Inflammatory macrophage treated with lipopolysaccharide for 4 hours (primary cell): ENCODE measurements at regions not wholly inside any gene's neighbourhood (a gene's known extent, or its start where the extent isn't known, plus 50 kb on each side); places are given as distances from the start of the nearest gene placed in this dataset.
A peak's percentile ranks its signal among the peaks of the same experiment; 100 is the strongest.
"Not testable (repeated sequence)": the region's sequence is repeated elsewhere in the genome, so short reads cannot be mapped to it uniquely, and the experiment has no call there.

Experiments
- DNase-seq: peaks from one replicate; pipeline ENCODE4 v3.0.0-alpha.2; 2020

DNA sequence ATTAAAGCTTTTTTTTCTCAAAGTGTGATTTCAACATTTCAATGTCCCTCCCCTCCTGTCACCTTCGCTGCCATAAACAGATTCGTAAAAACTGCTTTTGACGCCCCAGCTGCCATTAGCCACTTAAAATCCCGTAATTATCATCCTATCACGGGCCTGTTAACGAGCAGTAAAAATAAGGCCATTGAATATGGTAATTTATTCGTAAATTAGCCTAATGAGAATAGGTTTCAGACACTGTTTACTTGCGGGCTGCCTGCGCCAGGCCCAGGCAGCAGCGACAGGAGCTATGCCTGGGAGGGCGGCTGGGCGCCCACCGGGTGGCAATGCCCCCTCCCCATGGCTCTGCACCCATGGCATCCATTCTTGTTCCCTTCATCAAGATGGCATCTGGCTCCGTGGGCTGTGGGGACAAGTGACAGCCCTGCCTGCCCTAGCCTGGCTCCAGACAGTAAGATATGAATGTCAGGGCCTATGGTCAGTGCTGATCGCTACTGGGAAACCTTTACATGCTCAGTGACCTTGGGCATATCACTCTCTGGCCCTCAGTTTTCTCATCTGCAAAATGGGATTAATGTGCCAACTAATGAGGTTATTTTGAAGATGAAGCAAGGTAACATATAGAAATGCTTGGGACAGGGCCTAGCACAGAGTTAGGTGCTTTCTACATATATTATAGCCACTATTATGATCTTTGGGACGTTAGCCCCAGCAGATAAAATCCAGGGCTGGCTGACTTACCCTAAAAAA is 500.8 kb downstream of the MN1 start:
- DNase-seq: no peak

DNA sequence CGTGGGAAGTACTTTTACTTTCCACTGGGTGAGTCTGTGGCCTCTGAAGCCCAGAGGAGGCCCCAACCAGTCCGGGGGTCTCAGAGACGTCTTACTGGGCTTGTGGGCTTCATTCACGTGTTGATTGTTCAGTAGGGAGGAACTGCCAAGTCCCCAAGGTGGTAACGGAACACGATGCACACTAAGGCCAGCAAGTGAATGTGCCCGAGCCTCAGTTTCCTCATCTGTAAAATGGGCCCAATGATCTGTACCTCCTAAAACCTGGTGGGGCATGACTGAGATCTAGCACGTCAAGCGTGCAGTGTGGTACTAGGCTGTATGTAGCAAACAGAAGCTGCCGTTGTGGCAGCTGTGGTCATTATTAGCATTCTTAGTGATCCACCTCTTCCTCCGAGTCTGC is 499.1 kb downstream of the MN1 start:
- no peak for DNase-seq

DNA sequence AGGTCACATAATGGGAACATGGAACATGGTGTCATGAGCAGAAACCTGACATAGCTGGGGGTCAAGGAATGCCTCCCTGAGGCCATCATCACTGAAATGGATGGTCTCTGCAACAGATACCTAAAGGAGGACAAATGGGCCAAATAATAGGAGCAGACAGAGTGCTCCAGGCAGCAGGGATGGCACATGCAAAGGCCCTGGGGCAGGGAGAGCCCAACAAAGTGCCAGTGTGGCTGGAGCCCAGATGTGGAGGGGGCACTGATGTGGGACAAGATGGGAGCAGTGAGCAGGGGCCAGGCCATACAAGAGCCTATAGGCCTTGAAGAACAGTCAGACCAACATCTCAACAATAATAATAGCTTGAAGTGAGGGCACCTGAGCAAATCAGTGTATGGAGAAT is 497.8 kb downstream of the MN1 start:
- DNase-seq: no peak

DNA sequence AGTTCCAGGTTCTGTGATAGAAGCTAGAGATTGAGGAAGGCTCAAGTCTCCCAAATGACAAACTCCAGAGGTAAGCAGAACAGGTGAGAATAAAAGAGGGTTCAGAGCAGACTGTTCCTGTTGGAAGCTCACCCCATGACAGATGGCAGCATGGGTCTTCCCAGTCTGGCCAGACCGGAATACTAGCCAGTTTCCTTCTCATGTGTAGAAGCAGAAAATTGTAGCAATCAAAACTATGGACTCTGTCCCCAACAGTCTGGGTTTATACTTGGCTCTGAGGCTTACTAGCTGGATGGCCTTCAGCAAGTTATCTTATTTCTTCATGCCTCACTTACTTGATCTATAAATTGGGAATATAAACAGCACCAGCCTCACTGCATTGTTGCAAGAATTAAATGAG is 494.8 kb downstream of the MN1 start:
- DNase-seq: no peak

DNA sequence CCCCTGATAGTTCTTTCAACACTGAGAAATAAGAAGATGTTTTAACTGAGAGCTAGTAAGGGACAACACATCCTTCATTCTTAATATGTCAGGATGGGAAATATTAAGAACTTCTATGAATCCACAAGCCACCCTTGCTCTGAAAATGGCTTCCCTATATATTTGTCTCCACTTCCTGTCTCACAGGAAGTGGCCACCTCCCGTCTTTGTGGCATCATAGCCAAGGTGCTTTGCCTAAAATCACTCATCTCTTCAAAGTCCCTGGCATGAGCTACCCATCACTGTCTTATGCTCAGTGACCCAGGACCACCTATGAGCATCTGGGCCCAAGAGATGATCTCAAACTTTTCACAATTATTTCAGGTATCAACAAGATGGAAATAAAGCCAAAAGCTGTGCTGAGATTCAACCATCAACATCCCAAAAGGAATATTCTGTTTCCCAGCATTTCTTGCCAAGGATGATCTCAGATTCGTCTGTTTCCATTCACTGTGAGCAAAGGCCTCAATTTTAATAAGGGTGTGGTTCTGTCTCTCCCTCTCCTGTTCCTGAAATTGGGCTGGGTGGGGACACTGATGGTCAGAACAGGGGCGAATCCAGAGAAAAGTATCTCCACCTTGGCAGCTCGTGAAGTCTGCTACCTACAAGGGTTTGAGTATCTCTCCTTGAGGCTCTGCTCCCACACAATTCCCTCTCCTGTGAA is 493.9 kb downstream of the MN1 start:
- no peak for DNase-seq

DNA sequence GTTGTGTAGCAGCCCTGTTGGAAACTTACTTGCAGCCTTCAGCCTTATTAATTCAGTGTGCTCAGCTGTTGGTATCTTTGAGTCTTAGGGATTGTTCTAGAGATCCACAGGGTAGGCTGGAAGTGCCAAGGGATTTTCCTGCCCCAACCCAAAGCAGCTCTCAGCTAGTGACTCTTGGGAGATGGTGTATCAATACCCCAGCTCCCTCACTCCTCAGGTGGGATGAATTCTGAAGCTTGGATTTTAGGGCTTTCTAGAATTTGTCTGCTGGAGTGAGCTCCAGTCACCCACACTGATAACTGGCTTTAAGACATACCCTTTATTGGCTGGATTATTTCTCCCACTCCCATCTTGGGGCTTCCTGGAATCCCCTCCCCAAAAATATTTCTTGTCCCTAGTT is 493.0 kb downstream of the MN1 start:
- no peak for DNase-seq

DNA sequence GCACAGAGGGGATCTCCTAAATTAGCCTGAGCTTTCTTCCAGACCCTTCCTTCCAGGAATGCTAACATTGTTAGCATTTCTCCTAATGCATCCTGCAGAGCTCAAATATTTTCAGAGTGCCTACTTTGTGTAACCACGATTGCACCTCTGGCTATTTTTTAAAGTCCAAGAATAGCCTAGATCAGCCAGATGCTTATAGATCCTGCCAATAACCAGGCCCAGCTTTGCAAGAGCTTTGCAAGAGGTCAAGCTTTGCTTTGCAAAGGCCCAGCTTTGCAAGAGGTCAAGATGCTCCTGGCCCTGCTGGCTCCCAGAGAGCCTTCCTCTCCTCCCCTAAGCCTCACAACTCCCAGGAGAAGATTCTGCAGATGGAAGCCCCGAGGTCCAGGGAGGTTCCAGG is 491.9 kb downstream of the MN1 start:
- no peak for DNase-seq

DNA sequence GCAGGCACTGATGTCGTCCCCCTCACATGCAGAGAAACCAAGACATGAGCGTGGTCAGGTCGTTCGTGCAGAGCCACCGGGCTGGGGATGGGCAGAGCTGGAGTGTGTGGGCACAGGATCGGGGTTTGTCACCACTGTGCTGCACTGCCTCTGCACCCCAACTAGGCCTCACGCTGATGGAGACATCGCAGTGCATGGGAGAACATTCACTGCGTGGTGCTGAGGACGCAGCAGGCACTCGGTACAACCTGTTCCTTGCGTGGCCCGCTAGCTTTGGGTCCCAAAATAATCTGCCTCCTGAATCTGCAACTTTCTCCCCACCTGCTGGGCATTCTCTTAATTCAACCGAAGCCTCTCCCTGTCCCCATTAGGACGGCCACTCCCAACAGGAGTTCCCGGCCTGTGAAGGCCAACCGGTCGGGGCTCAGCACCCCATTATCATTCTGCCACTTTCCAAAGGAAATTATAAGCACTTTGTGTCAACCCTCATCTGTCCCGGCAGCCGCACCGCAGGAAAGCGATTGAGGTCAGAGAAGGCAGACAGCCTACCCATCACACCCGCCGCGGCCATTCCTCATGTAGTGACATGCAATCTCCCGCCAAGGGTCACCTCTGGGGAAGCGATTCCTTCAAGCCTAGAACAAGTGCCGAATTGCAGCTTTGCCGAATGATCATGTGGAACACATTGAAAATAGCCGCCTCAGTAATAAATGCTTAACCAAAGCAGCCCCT is 490.4 kb downstream of the MN1 start:
- no peak for DNase-seq

DNA sequence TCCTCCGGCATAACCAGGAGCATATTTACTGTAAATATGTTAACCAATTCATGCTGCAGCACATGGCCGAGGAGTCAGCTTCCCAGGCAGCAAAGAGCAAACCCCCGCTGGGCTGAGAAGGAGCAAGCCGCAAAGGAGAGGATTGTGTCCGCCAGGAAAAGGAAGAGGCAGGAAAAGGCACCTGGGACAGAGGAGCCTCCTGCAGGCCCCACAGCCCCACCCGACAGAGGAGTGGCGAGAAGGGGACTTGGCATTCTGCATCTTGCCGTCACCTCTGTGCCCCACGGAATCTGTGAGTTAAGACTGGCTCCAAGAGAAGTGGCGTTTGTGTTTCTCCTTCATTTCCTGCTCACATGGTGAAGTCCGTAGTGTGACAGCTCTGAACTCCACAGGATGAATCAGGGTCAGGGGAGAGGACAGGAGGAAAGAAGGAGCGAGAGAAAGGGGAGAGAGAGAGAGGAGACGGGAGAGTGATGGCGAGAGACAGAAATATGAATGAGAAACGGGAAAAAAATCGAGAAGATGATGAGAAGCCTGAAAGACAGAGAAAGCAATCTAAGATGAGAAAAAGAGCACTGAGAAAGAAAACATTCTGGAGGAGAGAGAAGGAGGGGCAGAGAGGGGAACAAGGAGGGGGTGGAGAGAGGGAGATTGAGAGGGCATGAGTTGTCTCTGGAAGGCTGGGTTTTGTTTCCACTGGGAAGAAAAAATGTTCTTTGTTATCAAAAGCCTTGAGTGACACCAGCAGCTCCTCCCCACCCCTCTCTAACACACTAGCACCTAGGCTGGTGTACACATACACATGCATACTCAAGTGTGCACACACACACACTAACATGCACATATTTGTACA is 489.6 kb downstream of the MN1 start:
- DNase-seq: no peak

DNA sequence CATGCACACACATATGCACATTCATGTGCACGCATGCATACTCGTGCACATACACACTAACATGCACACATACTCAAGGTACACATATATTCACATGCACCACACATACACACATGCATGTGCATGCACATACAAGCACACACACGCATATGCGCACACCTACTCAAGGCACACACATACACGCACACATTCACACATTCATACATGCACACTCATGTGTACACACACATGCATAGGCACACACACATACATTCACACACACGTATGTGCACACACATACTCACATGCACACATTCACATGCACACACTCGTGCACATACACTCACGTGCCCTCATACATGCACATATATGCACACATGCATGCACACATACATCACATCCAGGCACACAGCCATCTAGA is 489.0 kb downstream of the MN1 start:
- DNase-seq: no peak

DNA sequence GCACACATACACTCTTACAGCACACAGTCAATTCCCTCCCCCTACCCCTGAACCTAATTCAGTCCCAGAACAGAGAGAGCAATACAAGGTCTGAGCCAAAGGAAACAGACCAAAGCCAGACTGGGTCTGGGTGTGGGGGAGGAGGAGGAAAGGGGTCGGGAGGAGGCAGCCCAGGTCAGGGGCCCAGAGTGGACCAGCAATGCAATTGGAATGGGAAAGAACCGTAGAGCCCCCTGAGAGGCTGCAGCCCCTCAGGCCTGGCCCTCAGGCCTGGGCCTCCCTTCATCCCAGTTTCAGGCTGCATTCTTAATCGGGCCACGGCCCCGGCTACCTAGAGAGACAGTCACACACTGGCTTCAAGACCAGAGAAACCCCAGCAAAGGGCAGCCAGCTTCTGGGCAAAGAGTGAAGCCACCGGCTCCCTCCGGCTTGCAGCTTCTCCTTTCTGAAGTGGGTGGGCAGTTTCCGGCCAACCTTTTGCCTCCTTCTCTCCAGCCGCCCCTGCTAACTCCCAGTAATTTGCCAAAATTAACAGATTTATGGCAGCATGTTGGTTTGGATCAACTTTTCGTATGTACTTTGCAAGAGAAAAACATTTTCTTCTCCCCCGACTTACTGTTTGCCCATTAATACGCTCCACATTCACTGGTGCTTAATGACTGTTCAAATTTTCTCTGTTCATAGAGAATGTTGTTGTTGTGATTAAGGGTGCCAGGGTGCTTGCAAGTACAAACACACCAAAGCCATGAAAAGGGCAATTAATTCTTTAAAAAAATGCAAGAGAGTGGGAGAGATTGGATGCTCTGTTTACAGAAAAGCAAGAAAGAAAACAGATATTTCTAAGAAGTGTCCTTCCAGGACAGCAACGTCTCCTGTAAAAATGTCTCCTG is 488.3 kb downstream of the MN1 start:
- no peak for DNase-seq

DNA sequence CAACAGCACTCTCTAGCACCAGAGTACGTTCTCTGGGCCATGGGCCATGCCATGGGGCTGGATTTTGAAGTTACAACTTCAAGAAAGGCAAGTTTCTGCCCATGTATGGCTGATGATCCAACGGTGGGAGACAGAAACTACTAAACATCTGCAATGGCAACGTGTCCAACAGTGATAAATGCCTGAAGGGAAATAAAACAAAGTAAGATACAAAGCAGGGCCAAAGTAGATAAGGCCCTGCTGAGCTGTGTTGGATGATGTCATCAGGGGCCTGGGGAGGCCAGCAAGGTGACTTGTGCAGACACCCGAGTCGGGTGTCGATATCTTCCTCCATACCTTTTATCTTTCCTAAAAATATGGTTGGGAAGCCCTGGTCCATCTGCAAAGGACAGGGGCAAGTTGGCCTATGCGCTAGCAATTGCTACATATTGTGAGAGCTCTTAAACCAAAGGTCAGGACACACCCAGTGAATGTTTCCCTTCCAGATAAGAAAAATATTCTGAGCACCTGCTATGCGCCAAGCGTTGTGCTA is 487.2 kb downstream of the MN1 start:
- no peak for DNase-seq

DNA sequence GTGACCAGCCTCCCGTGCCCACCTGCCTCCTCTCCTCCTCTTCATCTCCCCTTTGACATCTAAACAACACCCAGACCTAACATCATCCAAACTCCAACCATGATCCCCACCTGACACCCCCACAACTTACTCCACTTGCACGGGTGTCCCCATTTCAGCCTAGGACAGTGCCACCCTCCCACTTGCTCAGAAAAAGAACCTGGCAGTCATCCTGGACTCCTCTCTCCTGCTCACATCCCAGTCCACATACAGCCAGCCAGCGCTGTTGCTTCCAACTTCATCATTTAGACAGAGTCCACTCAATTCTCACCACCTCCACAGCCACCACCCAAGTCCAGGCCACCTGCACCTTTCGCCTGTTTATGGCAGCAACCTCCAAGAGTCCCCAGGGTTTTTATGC is 485.7 kb downstream of the MN1 start:
- DNase-seq: no peak

DNA sequence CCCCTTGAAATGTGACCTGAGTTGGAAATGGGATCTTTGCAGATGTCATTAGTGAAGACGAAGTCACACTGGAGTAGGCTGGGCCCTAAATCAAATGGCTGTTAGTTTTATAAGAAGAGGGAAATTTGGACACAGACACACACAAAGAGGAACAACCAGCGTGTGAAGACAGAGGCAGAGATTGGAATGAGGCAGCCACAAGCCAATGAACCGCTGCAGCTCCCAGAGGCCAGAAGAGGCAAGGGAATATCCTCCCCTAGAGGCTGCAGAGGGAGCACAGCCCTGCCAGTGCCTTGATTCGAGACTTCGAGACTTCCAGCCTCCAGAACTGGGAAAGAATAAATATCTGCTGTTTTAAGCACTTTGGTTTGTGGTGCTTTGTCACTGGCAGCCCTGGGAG is 484.5 kb downstream of the MN1 start:
- no peak for DNase-seq

DNA sequence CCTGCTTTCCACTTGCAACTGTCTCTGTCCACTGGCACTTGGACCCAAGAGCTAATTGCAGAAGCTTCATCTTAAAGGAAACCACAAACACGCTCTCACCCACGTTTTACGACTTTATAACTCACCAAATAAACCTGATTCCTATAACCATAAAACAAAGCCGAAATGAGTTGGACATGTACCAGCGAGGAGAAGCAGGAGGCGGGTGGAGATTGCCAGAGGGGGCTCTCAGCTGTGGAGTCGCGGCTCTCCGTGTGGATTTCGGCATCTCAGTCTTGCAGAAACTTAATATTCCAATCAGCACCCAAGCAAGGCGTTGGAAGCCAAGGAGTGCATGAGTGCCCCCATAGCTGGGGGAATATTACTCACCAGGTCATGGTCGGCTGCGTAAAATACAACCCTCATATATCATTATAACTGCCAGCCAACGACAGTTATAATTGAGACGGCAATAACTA is 483.6 kb downstream of the MN1 start:
- DNase-seq: no peak

DNA sequence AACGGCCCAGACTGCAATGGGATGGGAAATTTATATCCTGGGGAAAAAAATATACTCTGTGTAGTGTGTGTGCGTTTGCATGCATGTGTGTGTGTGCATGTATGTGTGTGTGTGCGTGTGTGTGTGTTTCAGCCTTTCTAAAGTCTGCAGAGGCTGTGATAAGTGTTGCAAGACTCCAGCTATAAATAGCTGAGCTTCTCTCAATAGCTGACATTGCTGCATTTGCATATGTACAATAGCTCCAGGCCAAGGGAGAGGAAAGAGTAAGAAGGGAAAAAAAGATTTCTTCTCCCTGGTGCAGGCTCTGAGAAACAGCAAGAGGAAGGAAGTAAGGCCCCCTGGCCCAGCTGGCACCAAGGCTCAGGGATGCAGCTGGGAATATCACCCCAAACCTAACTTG is 483.0 kb downstream of the MN1 start:
- DNase-seq: peak; percentile 47

DNA sequence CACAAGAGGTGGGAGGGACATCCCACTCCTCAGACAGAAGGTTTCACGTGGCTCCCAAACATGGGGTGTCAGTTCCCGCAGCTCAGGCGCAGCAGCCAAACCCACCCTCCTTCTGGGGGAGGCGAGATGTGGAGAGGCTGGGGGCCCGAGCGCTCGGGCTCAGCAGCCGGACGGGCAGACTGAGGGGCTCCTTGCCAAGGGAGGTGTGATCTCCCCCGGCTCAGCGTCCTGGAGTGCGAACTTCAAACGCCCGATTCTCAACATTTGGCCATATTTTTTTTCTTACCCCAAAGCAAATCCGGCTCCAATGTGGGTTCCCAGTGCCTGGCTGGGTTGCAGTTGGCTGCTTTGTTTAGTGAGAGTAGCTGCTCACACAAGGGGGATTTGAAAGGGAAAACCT is 477.9 kb downstream of the MN1 start:
- no peak for DNase-seq

DNA sequence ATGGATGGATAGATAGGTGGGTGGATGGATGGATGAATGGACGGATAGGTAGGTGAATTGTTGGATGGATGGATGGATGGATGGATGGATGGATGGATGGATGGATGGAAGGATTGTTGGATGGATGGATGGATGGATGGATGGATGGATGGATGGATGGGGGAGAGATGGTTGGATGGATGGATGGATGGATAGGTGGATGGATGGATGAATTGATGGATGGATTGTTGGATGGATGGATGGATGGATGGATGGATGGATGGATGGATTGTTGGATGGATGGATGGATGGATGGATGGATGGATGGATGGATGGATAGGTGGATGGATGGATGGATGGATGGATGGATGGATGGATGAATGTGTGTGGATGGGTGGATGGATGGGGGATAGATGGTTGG is 476.6 kb downstream of the MN1 start:
- not testable (repeated sequence) for DNase-seq

DNA sequence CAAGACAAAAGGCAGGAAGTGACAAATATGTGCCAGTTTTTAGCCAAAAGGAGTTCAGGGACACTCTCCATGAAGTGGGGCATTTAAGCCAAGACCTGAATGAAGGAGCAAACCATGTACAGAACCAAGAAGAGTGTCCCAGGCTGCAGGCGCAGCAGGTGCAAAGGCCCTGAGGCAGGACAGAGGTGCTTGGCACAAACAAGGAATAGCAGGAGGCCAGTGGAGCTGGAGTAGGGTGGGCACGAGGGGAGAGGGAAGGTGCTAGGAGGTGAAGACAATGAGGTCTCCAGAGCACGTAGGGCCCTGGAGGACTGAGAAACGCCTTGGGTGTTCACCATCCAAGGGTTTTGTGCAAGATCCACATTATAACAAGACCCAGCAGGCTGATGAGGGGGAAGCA is 474.1 kb downstream of the MN1 start:
- no peak for DNase-seq

DNA sequence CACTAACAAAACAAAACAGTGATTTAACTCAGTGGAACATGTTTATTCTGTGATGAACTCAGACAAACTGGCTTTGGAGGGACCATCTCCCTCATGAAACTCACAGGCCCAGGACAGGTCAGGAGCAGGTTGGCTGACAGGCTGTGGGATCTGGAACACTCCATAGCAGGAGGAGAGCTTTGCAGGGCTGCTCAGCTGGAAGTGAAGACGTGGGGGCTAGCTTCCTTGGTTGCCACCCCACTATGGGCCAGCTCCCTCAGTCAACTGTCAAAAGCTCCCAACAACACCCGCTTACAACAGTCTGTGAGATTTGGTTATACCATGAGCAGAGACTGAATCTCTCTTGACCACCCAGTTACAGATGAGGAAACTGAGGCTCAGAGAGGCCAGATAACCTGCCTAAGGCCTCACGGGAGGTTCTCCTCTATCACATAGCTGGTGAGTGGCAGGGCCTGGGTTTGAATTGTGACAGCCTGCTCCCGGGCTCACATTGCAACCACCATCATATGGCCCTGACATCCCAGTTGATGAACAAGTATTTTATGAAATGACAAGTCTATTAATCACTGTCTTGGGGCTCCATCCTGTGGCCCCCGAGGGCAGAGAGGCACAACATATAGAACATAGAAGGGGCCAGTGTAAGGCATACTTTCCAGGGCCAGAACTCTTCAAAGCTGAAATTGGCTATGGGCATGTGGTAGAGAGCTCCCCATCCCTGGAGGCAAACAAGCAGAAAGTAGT is 473.4 kb downstream of the MN1 start:
- no peak for DNase-seq
